Tibial nerve (tissue), 4 donors: ENCODE measurements at regions not wholly inside any gene's neighbourhood (a gene's known extent, or its start where the extent isn't known, plus 50 kb on each side); places are given as distances from the start of the nearest gene placed in this dataset.

Experiments
- CTCF ChIP-seq, 5 experiments: fragments of 200-600 bp in 3 of 5; fragments of 450-650 bp in 2 of 5; sonication (generic) in 3 of 5; IDR thresholded peaks; one replicate each; pipeline ENCODE4 v1.5.1; 2016 to 2019; ENCODE audit warnings: antibody characterized with exemption in 5 of 5, mild to moderate bottlenecking in 3 of 5, moderate library complexity in 2 of 5
- EP300 ChIP-seq, 2 donors: sonication (generic); formaldehyde crosslinking; IDR thresholded peaks; one replicate each; pipeline ENCODE4 v1.6.1; 2017; ENCODE audit warnings: antibody characterized with exemption in 2 of 2, mild to moderate bottlenecking in 1 of 2
- POLR2A ChIP-seq, 2 donors: fragments of 450-650 bp; IDR thresholded peaks; one replicate each; pipeline ENCODE4 v1.6.1; 2017; ENCODE audit warnings: antibody characterized with exemption in 2 of 2, mild to moderate bottlenecking in 2 of 2, moderate library complexity in 2 of 2

GRCh38 chr4:24405926-24406325 lies 178.4 kb downstream of the DHX15 start:
- TF ChIP-seq CTCF (IDR thresholded peaks at IDR 0.05) (no peak), EP300 (IDR thresholded peaks at IDR 0.05) (no peak), POLR2A (IDR thresholded peaks at IDR 0.05) (no peak)
